GM19351 (cell line): ENCODE measurements at regions not wholly inside any gene's neighbourhood (a gene's known extent, or its start where the extent isn't known, plus 50 kb on each side); places are given as distances from the start of the nearest gene placed in this dataset.
"Not testable (repeated sequence)": the region's sequence is repeated elsewhere in the genome, so short reads cannot be mapped to it uniquely, and the experiment has no call there.

Experiments used
- ATAC-seq: cut with Tn5 transposase; IDR thresholded peaks from one replicate; pipeline ENCODE4 v1.9.1; 2021; ENCODE audit warnings: mild to moderate bottlenecking, moderate library complexity; ENCODE audit not compliant: unreplicated experiment

GRCh38 chr5:40453689-40454088 lies 226.0 kb upstream of the PTGER4 start:
- no peak for ATAC-seq

DNA sequence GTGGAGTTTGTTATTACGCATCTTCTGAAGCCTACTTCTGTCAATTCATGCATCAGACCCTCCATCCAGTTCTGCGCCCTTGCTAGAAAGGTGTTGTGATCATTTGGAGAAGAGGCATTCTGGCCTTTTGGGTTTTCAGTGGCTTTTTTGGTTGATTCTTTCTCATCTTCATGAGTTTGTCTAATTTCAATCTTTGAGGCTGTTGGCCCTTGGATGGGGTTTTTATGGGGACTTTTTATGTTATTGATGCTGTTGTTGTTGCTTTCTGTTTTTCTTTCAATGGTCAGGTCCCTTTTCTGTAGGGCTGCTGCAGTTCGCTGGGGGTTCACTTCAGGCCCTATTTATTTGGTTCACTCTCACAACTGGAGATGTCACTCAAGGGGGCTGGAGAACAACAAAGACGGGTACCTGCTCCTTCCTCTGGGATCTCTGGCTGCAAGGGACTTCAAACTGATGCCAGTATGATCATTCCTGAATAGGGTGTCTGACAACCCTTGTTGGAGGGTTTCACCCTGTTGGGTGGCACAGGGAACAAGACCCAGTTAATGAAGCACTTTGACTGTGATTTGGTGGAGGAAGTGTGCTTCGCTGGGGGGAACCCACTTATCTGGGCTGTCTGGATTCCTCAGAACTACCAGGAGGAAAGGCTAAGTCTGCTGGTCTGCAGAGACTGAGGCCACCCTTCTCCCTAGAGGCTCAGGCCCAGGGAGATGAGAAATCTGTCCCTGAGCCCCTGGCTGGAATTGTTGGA lies 226.7 kb upstream of the PTGER4 start:
- no peak for ATAC-seq

DNA sequence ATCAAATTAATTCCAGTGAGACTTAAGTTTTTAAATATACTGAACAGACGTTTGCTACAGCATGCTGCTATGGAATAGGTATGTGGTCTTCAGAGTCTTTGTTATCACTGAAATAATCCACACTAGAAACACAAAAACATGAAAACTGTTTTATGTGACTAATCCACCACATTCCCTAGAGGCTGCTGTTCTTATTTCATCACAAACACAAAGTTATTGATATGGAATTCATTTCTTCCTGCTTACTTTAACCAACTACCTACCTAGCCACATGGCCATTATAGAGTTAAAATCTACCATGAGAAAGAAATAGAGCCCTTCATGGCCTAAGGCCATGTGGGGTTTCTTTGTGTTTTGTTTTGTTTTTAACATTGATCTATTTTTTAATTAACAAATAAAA lies 232.3 kb upstream of the PTGER4 start:
- ATAC-seq, result no peak

DNA sequence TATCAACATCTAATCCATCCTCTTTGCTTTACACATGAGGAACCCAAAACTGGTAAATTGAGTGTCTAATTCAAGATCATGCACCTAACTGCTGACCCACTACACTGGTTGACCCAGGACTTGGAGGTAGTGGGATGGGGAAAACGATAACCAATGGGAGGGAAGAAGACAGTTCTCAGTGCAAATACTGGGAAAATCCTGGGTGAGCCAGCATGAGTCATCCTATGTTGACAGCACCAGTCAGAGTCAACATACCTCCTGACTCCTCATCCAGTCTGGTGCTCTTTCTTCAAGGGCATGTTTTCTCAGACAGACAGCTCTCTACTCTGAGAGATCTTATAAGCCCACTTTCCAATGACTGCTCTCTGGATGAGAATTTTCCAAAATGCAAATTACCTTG lies 232.8 kb upstream of the PTGER4 start:
- ATAC-seq, result no peak

GRCh38 chr5:40442346-40442745 lies 237.4 kb upstream of the PTGER4 start:
- no peak for ATAC-seq

DNA sequence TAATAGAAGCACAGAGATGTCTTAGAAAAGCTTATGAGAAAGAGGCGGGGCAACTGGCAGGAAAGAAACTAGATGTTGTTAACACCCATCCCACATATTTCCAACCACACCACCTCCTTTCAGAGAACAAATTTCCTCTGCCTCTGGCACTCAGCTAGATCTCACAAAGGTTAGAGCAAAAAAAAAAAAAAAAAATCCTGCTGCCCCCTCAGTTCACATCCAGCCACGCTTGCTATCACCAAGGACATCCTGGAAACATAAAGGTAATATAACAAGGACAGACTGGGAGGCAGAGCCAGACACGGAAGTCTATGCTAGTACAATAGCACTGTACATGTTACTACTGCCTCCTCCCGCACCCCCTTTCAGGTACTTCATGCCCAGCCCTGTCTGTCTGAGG lies 238.0 kb upstream of the PTGER4 start:
- ATAC-seq, result no peak

GRCh38 chr5:40440746-40441145 lies 239.0 kb upstream of the PTGER4 start:
- no peak for ATAC-seq

DNA sequence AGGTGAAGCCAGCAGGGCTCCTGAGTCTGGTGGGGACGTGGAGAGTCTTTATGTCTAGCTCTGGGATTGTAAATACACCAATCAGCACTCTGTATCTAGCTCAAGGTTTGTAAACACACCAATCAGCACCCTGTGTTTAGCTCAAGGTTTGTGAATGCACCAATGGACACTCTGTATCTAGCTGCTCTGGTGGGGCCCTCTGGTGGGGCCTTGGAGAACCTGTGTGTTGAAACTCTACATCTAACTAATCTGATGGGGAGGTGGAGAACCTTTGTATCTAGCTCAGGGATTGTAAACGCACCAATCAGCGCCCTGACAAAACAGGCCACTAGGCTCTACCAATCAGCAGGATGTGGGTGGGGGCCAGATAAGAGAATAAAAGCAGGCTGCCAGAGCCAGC lies 240.6 kb upstream of the PTGER4 start:
- ATAC-seq, result not testable (repeated sequence)

DNA sequence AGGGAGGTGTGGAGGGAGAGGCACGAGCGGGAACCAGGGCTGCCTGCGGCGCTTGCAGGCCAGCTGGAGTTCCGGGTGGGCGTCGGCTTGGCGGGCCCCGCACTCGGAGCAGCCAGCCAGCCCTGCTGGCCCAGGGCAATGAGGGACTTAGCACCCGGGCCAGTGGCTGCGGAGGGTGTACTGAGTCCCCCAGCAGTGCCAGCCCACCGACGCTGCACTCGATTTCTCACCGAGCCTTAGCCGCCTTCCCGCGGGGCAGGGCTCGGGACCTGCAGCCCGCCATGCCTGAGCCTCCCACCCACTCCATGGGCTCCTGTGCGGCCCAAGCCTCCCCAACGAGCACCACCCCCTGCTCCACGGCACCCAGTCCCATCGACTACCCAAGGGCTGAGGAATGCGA lies 241.1 kb upstream of the PTGER4 start:
- not testable (repeated sequence) for ATAC-seq

GRCh38 chr5:40437452-40437861 lies 242.3 kb upstream of the PTGER4 start:
- ATAC-seq, result peak; percentile 65

DNA sequence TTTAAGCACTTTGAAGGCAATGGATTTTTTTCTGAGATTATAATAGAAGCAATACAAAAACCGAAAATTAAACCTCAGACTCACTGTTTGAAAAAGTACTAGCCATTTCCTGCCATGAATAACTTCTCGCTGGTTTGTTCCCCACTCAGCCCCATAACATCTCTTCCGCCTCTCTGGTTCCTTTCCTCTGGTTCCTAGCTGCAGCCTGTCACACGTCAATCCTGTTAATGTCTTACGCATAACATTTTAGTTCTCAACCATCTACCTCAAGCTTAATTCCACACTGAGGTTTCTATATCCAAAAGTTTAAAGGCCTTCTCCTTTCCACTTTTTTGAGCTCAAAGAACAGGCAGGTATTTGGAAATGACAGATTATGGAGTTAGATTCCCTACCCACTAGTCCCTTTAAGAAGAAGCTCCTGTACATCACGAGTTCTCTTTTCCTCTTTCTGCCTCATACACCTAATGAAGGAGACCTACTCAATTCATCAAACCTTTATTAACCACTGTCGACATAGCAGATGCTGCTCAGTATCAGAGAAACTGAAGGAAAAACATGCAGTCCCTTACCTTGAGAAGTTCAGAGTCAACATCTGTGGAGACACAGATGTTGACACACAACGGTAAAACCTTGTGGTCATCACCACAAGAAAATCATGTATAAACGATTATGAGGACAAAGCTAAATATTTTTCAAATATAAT lies 243.0 kb upstream of the PTGER4 start:
- ATAC-seq, result peak; percentile 58

DNA sequence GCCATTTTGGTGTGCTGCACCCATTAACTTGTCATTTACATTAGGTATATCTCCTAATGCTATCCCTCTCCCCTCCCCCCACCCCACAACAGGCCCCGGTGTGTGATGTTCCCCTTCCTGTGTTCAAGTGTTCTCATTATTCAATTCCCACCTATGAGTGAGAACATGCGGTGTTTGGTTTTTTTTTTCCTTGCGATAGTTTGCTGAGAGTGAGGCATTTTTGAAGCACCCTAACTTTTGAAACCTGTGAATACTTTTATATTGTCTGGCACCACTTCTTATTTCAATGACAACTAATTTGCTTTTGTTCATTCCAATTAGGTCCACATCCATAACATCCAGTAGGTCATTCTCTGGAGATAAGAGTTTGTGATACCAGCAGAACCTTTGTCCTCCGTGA lies 244.0 kb upstream of the PTGER4 start:
- ATAC-seq, result not testable (repeated sequence)

- ATAC-seq, result no peak
These were observed 246.9 kb upstream of the PTGER4 start for GRCh38 chr5:40432836-40433235.

- ATAC-seq, result no peak
These were observed 248.0 kb upstream of the PTGER4 start for GRCh38 chr5:40431734-40432133.

GRCh38 chr5:40430101-40430710 lies 249.5 kb upstream of the PTGER4 start:
- no peak for ATAC-seq

GRCh38 chr5:40429258-40430100 lies 250.2 kb upstream of the PTGER4 start:
- ATAC-seq, result peak; percentile 70

- no peak for ATAC-seq
These were observed 250.9 kb upstream of the PTGER4 start for GRCh38 chr5:40428815-40429214.

GRCh38 chr5:40428126-40428525 lies 251.6 kb upstream of the PTGER4 start:
- no peak for ATAC-seq

GRCh38 chr5:40417046-40417810 lies 262.5 kb upstream of the PTGER4 start:
- ATAC-seq, result not testable (repeated sequence)

DNA sequence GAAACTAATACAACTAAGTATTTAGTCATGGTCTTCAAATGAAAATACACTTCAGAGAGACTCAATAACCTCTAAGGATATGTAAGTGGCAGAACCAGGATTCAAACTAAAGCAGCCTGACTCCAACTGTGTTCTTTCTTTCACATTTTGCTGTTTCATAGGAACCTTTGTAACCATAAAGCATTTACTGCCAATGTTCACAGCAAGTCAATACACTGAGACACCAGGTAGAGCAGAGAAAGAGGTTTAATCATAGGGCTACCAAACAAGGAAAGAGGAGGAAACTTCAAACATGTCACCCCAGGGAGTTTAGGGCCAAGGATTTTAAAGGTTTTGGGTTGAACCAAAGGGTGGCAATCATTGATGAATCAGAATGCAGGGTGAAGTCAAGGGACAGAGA lies 263.1 kb upstream of the PTGER4 start:
- ATAC-seq, result no peak
